Lower leg skin (tissue), 3 donors: ENCODE measurements at regions not wholly inside any gene's neighbourhood (a gene's known extent, or its start where the extent isn't known, plus 50 kb on each side); places are given as distances from the start of the nearest gene placed in this dataset.

ENCODE experiments used
- POLR2A ChIP-seq, 2 donors: fragments of 450-650 bp; IDR thresholded peaks; one replicate each; pipeline ENCODE4 v1.6.1; 2016 to 2017; ENCODE audit warnings: antibody characterized with exemption in 2 of 2, mild to moderate bottlenecking in 1 of 2, moderate library complexity in 1 of 2
- TF ChIP-seq, protein P1 (sequence below), 3 donors: fragments of 450-650 bp; IDR thresholded peaks; one replicate each; pipeline ENCODE4 v1.5.1; 2016; ENCODE audit warnings: antibody characterized with exemption in 3 of 3, mild to moderate bottlenecking in 3 of 3, moderate library complexity in 2 of 3

GRCh38 chr3:66792086-66792485 is 206.0 kb upstream of the KBTBD8 start:
- TF ChIP-seq, protein P1, sequence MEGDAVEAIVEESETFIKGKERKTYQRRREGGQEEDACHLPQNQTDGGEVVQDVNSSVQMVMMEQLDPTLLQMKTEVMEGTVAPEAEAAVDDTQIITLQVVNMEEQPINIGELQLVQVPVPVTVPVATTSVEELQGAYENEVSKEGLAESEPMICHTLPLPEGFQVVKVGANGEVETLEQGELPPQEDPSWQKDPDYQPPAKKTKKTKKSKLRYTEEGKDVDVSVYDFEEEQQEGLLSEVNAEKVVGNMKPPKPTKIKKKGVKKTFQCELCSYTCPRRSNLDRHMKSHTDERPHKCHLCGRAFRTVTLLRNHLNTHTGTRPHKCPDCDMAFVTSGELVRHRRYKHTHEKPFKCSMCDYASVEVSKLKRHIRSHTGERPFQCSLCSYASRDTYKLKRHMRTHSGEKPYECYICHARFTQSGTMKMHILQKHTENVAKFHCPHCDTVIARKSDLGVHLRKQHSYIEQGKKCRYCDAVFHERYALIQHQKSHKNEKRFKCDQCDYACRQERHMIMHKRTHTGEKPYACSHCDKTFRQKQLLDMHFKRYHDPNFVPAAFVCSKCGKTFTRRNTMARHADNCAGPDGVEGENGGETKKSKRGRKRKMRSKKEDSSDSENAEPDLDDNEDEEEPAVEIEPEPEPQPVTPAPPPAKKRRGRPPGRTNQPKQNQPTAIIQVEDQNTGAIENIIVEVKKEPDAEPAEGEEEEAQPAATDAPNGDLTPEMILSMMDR (IDR thresholded peaks at IDR 0.05), result no peak
- no peak for TF ChIP-seq POLR2A (IDR thresholded peaks at IDR 0.05)
